ENCODE measurements at regions not wholly inside any gene's neighbourhood (a gene's known extent, or its start where the extent isn't known, plus 50 kb on each side); places are given as distances from the start of the nearest gene placed in this dataset.
"Not testable (repeated sequence)": the region's sequence is repeated elsewhere in the genome, so short reads cannot be mapped to it uniquely, and the experiment has no call there.

DNA sequence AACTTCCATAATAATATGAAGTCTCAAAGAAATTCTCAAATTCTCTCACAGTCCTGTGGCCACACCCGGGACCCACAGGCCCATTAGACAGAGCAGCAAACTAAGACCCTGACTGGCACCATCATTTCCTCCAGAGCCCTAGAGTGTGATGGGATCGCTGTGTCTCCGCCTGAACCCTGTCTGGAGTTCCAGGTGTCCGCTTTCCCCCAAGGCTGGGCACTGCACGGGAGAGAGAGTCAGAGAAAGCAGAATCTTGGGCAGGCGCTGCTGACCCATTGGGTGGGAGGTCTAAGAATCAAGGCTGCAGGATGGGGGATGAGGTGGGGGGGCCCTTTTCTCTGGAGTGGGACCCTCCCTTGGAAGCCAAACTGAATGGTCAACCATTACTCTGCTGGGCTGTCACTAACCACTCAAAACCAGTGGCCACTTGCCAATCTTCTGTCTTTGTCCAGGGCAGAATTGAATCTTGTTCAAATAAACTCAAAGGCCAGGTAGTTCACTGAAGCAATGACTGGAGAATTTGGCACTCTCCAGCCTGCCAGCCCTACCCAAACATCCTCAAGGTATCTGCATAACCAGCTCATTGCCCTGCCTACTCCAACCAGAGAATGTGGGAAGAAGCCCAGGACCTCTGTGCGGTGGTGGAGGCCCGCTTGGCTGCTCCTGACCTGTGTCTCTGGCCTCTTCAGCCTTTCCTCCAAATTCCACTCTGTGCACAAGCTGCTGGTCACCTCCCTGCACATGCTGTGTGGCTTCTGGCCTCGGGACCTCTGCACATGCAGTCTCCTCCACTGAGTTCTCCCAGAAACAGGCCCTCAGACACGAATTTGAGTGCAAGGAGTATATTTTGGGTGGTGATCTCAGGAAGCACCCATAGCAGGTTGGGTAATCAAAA lies 141.1 kb downstream of the CEBPB start:
- no peak for DNase-seq

DNA sequence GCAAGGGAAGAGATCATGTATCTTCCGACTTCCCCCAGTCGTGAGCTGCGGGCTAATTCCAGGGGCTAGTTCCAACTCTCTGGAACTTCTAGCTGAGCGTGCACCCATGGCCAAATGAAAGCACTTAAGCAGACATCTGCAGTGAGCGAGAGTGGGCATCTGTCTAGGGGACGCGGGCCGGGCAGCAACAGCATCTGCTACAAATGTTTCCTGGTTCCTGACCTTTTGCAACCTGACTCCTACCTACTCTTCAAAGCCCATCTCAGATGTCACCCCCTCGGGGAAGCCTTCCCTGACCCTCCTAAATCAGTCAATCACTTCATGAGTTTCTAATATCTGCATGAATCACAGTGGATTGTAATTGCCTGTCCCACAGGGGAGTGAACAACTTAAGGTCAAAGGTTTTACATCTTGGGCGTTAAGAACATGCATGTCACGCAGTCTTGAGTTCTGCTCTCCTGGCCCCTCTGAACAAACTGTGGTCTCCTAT lies 141.9 kb downstream of the CEBPB start:
- no peak for DNase-seq

DNA sequence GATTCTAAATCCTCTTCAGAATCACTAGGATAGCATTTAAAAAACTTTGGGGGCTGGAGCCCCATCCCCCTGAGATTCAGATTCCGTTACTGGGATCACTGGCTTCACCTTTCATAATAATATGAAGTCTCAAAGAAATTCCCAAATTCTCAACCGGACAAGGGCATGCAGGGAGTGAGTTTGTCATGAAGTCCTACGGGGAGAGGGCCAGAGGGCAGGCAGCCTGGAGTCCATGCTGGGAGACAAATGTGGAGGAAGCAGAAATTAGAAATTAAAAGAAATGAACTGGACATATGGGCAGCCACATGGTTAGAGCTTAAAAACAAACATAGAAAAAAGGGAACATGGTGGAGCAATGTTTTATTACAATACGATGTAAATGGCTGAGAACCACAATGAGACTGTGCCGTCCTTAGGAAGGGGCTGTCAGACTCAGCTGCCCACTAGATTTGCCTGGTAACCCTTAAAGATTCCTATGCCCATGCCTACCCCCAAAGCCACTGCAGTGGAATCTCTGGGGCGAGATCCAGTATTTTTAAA lies 142.6 kb downstream of the CEBPB start:
- DNase-seq = no peak

DNA sequence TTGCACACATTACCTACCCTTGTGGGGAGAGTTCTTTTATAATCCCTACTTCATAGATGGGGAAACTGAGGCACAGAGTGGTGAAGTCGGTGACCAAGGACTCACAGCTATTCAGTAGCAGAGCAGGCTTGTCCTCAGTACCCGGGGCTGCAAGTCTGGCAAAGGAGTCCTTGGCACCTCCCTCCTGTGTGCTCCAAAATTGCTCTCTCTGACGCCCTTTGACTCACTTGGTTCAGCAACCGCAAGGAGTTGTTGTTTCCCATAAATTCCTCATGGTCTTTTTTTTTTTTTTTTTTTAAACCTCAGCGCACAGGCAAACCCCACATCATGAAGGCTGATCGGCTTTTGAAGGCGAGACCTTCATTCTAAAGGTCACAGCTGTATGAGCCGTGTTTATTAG lies 143.2 kb downstream of the CEBPB start:
- no peak for DNase-seq

DNA sequence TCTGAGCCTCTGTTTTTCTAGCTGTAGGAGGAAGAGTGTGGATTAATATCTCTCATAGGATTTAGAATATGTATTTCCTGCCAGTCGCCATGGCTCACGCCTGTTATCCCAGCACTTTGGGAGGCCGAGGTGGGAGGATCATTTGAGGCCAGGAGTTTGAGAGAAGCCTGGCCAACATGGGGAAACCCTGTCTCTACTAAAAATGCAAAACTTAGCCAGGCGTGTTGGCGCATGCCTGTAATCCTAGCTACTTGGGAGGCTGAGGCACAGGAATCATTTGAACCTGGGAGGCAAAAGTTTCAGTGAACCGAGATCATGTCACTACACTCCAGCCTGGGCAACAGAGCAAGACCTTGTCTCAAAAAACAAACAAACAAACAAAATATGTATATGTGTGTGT lies 143.9 kb downstream of the CEBPB start:
- not testable (repeated sequence) for DNase-seq

DNA sequence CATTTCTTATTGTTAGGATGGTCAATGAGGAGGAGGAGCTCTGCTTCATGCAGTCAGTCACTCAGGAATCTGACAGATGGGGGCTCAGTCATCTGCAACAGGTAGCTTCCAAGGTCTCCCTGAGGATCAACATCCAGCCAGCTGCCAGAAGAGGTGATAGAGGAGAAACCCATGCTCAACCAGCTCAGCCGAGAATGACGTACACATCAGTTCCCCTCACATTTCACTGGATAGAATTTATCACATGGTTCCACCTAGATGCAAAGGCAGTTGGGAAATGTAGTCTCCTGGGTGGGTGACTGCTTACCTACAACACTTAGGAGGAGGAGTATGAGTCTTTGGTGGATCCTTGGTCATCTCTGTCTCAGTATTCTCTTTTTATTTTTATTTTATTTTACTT lies 144.5 kb downstream of the CEBPB start:
- DNase-seq = no peak

DNA sequence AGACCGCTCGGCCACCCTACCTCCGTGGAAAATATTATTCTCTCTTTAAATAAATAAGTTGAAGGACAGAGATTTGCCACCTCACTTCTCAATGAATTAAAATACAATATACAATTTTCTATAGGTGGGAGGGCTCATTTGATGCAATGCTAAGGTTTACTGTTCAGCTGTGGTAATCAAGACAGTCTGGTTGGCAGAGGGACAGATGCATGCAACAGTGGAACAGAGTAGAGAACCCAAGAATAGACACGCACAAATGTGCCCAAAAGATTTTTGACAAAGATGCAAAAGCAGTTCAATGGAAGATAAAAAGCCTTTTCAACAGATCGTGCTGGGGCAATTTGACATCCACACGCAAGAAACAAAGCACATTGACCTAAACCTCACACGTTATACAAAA lies 145.2 kb downstream of the CEBPB start:
- no peak for DNase-seq

DNA sequence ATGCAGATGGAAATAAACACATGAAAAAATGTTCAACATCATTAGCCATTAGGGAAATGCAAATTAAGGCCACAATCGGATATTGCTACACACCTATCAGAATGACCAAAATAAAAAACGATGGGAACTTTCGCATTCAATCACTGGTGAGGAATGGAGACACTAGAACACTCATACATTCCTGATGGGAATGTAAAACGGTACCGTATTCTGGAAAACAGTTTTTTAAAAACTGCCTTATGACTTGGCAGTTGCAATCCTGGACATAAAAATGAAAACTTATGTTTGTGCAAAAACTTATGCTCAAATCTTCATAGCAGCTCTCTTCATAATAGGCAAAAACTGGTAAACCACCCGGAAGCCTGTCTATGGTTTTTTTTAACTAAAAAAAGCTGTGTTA lies 146.0 kb downstream of the CEBPB start:
- DNase-seq = no peak

DNA sequence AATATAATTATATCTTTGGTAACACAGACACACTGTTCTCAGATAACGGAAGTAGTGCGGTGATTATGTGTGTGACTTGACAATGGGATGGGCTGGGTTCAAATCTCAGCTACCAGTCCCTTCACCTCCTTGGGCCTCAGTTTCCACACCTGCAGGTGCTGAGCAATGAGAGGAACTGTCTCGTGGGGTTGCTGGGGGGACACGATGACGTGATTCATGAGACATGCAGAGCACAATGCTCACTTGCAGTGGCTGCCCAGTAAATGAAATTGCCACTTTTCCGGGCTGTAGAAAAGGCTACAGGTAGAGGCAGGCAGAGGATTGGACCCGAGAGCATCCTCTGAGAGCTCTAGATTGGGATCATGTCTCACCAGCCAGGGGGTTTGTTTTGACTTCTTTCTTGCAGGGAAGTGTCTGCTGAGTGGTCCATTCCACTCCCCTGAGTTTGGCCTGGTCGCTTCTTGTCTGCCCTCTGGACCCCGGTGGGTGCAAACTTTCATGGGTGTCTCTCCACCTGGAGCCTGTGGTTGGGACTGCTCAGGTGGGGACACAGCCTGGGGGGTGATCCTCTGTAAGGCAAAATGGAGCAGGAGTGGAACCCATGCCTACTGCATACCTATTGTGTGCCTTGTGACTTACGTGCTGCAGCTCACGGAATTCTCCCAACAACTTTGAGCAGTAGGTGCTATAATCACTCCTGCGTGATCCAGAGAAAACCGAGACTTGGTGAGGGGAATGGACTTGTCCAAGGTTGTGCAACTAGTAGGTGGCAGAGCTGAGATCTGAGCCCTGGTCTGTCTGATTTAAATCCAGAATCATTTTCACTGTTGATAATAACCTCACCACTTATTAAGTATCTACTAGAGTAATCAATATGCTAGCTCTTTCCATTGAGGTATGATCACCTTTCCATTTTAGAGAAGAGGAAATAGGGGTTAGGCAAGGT lies 147.2 kb downstream of the CEBPB start:
- DNase-seq = no peak

DNA sequence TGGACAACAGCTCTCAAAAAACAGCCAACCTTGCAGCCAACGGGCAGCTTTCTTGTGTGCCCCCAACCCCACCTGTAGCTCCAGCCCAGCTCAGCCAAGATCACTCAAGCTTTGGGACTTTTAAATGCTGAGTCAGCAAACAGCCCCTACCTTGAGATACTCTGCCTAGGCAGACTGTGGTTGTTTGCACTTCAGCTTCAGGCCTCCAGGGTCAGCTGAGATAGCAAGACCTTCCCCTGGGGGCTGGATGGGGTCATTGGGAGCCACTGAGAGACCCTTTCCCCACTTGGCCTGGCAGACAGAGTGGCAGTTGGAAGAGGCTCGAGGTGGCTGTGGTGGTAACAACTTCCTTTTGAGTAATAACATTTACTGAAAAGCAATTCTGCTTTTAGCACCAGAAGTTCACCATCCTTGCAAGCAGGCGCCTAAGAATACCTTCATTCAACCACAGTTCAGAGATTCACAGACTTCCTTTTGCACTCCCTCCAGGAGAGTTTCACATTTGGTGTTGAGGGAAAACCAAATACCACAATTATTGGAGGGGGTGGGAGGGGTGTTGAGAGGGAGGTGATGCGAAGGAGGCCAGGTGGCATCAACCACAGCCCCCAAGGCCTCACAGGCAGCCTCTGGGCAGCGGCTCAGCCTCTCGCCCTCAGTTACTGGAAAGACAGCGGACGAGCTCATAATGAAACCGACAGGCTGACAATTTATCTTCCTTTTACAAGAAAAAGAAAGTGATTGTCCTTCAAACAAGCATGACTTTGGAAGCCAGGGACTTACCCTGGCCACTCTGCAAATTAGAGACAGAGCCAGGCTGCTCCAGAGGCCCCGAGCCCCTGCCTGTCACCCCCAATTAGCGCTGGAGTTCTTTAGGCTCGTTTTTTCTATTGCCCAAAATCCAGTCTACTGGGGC lies 148.1 kb downstream of the CEBPB start:
- DNase-seq = no peak

DNA sequence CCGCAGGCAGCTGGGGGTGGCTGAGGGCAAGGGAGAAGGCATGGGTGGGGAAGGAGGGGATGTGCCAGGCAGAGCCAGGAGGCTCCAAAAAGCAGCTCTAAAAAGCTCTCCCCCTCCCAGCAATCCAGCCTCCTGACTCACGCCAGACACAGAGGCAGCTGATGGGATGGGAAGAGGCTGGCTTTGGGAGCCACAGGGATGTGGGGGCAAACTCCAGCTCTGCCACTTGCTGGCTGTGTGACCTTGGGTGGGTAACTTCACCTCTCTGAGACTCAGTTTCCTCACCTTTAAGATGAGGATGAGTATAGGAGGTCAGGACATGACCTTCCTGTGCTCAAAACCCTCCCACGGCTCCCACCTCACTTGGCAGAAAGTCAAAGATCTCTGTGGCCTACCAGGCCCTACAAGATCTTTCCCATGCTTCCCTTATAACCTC lies 148.9 kb downstream of the CEBPB start:
- no peak for DNase-seq

DNA sequence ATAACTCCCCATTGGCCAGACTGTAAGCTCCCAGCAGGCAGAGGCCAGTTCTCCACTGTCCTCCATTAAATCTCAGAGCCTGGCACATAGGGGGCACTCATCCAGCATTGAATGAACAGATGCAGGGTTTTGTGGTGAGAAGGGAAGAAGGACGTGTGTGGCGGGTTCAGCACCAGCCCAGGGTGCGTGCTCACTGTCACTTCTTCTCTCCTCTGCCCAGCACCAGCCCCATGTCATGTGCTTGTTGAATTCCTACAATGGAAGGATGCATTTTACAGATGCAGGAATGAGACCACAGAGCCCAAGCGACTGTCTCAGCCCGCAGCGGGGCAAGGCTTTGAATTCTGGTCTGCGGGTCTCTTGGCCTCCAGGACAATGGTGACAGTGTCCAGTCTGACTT lies 149.9 kb downstream of the CEBPB start:
- no peak for DNase-seq

DNA sequence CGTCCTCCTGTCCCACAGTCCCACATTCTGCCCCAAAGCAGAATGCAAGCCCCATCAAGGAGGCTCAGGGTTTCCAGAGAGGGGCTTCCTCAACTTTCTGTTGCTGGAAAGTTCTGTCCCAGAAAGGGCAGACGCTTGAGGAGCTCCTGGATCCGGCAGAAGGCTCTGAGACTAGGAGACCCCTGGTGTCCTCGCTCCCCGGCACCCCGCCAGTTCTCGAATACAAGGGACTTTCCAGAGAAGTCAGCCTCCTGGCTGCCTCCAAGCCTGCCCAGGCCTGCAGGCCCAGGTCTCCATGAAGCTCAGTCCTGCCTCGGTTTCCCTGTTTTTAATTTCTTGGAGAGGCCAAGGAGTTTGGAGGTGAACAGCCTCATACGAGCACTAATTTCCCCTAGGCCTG lies 150.4 kb downstream of the CEBPB start:
- no peak for DNase-seq

DNA sequence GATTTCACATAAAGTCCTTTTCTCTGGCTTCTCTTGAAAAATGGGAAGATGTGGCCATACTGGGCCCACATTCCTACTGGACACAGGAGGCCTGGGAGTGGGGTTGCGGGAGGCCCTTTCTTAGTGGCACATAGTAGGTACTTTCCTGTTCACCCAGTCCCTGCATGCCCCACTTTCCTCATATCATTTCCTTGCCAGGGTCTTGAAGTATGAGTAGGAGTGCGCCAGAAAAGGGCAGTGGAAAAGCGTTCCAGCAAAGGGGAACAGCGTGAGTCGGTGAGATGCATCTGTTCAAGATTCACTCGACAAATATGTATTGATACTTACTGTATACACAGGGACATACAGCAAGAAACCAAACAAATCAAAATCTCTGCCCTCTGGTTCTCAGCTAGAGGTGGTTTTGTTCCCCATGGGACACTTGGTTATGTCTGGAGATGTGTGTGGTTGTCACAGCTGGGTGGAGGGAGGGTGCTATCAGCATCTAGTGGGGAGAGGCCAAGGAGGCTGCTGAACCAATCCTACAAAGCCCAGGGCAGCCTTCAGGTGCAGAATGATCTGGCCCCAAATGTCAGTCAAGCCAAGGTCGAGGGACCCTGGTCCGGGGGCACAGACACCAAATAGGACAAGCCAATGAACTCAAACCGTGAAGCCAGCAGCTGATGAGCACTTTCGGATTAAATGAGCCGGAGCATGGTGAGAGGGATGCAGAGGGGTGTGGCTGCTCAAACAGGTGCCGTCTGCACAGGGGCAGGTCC lies 151.4 kb downstream of the CEBPB start:
- DNase-seq = no peak

DNA sequence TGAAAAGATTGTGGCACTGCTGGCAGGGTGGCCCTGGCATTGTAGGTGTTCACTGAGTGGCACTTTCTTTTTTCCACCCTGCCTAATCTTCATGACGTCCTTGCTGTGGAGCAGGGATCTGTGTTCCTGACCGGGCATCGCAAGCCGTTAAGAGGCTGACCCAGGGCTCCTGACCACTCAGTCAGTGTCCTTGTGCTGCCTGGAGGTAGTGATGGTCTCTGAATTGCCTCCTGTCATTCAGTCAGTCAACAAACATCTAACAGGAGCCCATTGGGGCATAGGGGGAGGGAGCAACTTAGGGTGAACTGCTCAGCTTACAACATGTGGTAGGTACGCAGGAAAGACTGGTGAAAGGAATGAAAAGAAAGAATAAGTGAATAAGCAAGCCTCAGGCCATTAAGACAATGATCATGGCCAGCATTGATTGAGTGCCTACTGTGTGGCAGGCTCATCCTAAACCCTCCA lies 152.0 kb downstream of the CEBPB start:
- DNase-seq = no peak

DNA sequence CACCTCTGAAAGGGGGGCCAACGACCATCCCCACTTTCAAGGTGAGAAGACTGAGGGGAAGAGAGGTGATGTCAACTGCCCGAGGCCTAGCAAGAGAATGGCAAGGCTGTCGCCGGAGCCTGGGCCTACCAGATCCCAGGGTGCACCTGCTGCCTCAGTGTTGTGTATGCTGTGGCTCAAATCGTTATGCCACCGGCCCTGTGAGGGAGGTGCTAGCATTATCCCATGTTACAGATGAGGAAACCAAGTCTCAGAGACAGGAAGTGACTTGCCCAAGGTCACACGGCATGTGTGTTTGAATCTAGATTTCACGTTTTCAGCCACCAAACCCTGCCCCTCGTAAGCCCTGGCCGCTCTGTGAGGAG lies 152.5 kb downstream of the CEBPB start:
- DNase-seq = no peak

DNA sequence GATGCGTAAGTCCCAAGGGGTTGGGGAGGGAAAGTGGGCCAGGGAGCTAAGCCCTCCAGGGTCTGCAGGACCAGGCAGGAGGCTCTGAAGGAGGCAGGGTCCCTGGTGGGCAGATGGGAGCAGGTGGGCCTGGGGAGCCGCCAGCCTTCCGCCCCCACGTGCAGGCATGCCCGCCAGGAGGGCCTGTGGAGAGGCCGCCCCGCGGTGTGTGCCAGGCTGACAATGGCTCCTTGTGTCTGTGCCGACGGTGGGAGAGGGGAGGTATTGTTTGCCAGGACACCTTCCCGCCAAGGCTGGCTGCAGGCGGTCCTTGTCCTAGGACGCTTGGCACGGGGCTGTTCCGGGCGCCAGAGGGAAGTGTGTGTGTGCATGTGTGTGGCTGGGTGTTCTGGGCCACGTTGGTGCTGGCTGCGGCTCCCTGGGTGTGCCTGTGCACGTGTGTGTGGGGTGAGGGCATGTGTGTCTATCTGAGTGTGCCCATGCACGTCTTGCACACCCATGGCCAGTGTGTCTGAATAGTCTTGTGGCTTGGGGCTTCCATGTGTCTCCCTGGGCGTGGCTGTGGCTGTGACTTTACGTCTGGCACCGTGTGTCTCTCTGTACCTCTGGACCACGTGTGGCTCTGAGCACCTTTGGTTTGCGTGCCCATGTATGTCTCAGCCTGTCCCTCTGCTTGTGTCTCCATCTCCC lies 153.0 kb downstream of the CEBPB start:
- no peak for DNase-seq

DNA sequence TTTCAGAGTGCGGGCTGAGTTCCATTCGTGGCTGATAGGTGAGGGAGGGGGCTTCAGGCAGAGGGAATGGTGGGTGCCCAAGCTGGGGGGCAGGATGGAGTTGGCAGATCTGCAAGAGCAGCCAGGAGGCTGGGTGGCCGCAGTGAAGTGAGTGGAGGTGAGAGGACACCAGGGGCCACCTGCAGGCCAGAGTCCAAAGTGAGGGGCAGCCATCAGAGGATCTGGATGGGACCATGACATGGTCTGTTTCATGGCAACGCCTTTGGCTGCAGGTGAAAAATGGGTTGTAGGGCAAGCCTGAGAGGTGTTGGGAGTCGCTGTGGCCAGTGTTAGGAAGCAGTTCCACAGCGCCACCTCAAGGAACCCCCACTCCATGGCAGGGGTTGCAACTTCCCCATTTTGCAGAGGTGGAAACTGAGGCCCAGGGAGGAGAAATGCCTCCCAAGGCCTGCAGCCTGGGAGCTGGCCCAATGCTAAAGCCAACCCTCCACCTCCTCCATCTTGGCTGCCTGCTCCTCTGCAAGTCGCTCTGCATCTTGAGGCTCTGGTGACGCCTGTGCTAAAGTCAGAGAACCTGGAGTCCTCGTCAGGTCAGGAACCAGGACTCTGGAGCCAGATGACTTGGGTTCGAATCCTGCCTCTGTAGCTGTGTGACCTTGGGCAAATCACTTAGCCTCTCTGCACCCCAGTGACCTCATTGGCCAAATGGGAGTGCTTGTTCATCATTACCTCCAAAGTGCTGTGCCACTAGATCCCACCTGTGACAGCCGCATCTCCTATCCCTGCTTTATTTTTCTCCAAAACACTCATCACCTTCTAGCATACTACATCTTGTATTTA lies 153.8 kb downstream of the CEBPB start:
- no peak for DNase-seq

DNA sequence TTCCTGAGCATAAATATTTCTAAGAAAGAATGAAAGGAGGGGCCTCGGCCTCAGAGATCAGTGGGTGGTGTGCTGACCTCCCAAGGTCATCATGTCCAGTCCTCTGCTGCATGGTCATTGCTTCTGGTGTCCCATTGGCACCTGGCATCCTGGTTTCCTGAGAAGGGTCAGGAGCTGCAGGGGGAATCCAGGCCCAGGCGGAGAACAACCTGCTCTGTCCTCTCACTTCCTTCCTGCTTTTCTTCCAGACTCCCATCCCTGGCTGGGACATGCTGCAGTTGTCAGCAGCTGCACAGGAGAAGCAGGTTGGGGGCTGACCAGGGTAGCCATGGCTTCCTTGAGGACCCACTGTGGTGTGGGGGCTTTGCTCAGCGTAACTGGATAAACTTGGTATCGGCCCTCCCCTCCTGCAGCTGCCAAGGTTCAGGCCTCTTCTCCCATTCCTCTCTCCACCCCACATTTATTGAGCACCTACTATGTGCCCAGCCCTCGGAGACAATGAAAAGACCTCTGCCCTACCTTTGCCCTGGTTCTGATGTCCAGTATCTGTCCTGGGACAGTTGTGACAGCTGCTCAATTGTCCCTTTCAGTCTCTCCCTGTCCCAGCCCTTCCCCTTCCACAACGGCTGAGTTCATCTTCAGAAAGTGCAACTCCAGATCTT lies 155.2 kb downstream of the CEBPB start:
- no peak for DNase-seq
